Spleen (tissue), 11 donors: ENCODE measurements at regions not wholly inside any gene's neighbourhood (a gene's known extent, or its start where the extent isn't known, plus 50 kb on each side); places are given as distances from the start of the nearest gene placed in this dataset.
A peak's percentile ranks its signal among the peaks of the same experiment; 100 is the strongest.

Experiments used
- DNase-seq: peaks from one replicate; pipeline ENCODE4 v3.0.0-alpha.2; 2020
- H3K27ac ChIP-seq, 8 donors: fragments of 200-600 bp; sonication (generic) in 7 of 8; 1 replicate in 4 of 8; 2 replicates in 4 of 8; pipeline versions ENCODE4 v1.5.0 to v1.8.0; 2016 to 2021; ENCODE audit warnings: inconsistent platforms in 4 of 8, mild to moderate bottlenecking in 4 of 8, moderate library complexity in 1 of 8
- H3K27me3 ChIP-seq, 7 donors: fragments of 200-600 bp; sonication (generic) in 6 of 7; replicated peaks in 1 of 7; 1 replicate in 4 of 7; 2 replicates in 3 of 7; pipeline versions ENCODE4 v1.5.0 to v1.8.0; 2016 to 2021; ENCODE audit warnings: inconsistent platforms in 3 of 7, mild to moderate bottlenecking in 1 of 7
- H3K36me3 ChIP-seq, 6 donors: fragments of 200-600 bp; sonication (generic) in 5 of 6; 1 replicate in 4 of 6; 2 replicates in 2 of 6; pipeline versions ENCODE4 v1.5.0 to v1.8.0; 2016 to 2021; ENCODE audit warnings: inconsistent platforms in 2 of 6
- H3K4me1 ChIP-seq, 6 donors: fragments of 200-600 bp; sonication (generic) in 5 of 6; 1 replicate in 3 of 6; 2 replicates in 3 of 6; pipeline versions ENCODE4 v1.5.0 to v1.8.0; 2016 to 2021; ENCODE audit warnings: inconsistent platforms in 3 of 6
- H3K4me3 ChIP-seq, 8 donors: fragments of 200-600 bp; sonication (generic) in 7 of 8; 1 replicate in 4 of 8; 2 replicates in 4 of 8; pipeline versions ENCODE4 v1.5.0 to v1.8.0; 2016 to 2021; ENCODE audit warnings: inconsistent platforms in 4 of 8, mild to moderate bottlenecking in 4 of 8, moderate library complexity in 2 of 8
- H3K9me3 ChIP-seq, 8 donors: fragments of 200-600 bp; sonication (generic) in 7 of 8; 1 replicate in 4 of 8; 2 replicates in 4 of 8; pipeline versions ENCODE4 v1.5.0 to v1.8.0; 2016 to 2021; ENCODE audit warnings: inconsistent platforms in 4 of 8
- CTCF ChIP-seq, 11 experiments: fragments of 200-600 bp in 7 of 11; fragments of 450-650 bp in 4 of 11; sonication (generic) in 4 of 11; IDR thresholded peaks in 8 of 11; conservative IDR thresholded peaks in 3 of 11; 1 replicate in 7 of 11; 2 replicates in 4 of 11; pipeline versions ENCODE4 v1.4.0 to v1.8.0; 2016 to 2021; ENCODE audit warnings: antibody characterized with exemption in 11 of 11, inconsistent platforms in 4 of 11, mild to moderate bottlenecking in 1 of 11
- POLR2A ChIP-seq, 3 donors: fragments of 450-650 bp; IDR thresholded peaks; one replicate each; pipeline ENCODE4 v1.5.1; 2017; ENCODE audit warnings: antibody characterized with exemption in 3 of 3, mild to moderate bottlenecking in 1 of 3
- POLR2AphosphoS5 ChIP-seq, 3 donors: sonication (generic); formaldehyde crosslinking; IDR thresholded peaks; one replicate each; pipeline ENCODE4 v1.5.1; 2017; ENCODE audit warnings: antibody characterized with exemption in 3 of 3
- WGBS, 5 donors: extraction: QIAGEN DNeasy Blood & Tissue Kit in 3 of 5; methylation state at CpG; one replicate each; pipeline versions ENCODE4 v1.1.5 to v1.1.7; 2013 to 2018; 5-methylcytosine and 5-hydroxymethylcytosine counted together
- intact Hi-C: fragments of 100-400 bp; cut with DNase I; formaldehyde crosslinking; loops from one replicate; pipeline ENCODE4 v1.15.0; 2023; ENCODE audit warnings: low total_unique reads
- donor health status: healthy with polysubstance abuse.
- donor health status: DM: no; HTN: no; CAD: no; lungs with moderate emphysema.
- donor health status: DM: no; HTN: no; CAD: no.
- donor health status: Bipolar disorder and iron deficiency.
- donor health status: healthy.
- donor health status: DM: no; HTN: no; CAD: no.
- donor health status: DM: yes; HTN: yes; CAD: no.

GRCh38 chr6:122151066-122151465 lies 248.4 kb upstream of the HSF2 start:
- 52 to 68% (median 61%) methylated on average over 1 of the region's 1 CpG for WGBS, 5 donors
- Histone ChIP-seq H3K36me3 (no peaks in the 10 kb centered on the region), H3K27me3 (no peaks in the 10 kb centered on the region), H3K27ac (no peak overlapping the region), H3K4me3 (no peak overlapping the region), H3K4me1 (peaks cover 0 to 6% (median 0%) of the 10 kb centered on the region in 6 donors), H3K9me3 (no peaks in the 10 kb centered on the region)
- DNase-seq, result no peak
- intact Hi-C loops, result no loop called here
- TF ChIP-seq CTCF (IDR thresholded peaks at IDR 0.05 in 8 of 11, conservative IDR thresholded peaks at IDR 0.05 in 3 of 11) (no peak), POLR2AphosphoS5 (IDR thresholded peaks at IDR 0.05) (no peak), POLR2A (IDR thresholded peaks at IDR 0.05) (no peak)

- TF ChIP-seq POLR2A (IDR thresholded peaks at IDR 0.05) (no peak), POLR2AphosphoS5 (IDR thresholded peaks at IDR 0.05) (no peak), CTCF (IDR thresholded peaks at IDR 0.05 in 8 of 11, conservative IDR thresholded peaks at IDR 0.05 in 3 of 11) (no peak)
- no peak overlapping the region for H3K27ac ChIP-seq
- no peak for DNase-seq
- intact Hi-C loops, result no loop called here
- H3K9me3 ChIP-seq, result no peaks in the 10 kb centered on the region
- H3K36me3 ChIP-seq, result no peaks in the 10 kb centered on the region
- H3K4me1 ChIP-seq, result peaks cover 0 to 6% (median 0%) of the 10 kb centered on the region in 6 donors
- H3K27me3 ChIP-seq, result no peaks in the 10 kb centered on the region
- WGBS, 5 donors, result 76 to 88% (median 85%) methylated on average over 1 of the region's 1 CpG
- H3K4me3 ChIP-seq, result no peak overlapping the region
Observed at GRCh38 chr6:122151763-122152162, 247.7 kb upstream of the HSF2 start.

- H3K27ac ChIP-seq, result peak overlapping the region in 3 of 8 donors; percentile 3 to 48 (median 33)
- no peak for TF ChIP-seq CTCF (IDR thresholded peaks at IDR 0.05 in 8 of 11, conservative IDR thresholded peaks at IDR 0.05 in 3 of 11)
- no peak for TF ChIP-seq POLR2A (IDR thresholded peaks at IDR 0.05)
- no peak for TF ChIP-seq POLR2AphosphoS5 (IDR thresholded peaks at IDR 0.05)
- no peaks in the 10 kb centered on the region for H3K9me3 ChIP-seq
- peaks cover 0 to 6% (median 0%) of the 10 kb centered on the region in 6 donors for H3K4me1 ChIP-seq
- 28 to 58% (median 47%) methylated on average over 3 of the region's 3 CpGs for WGBS, 5 donors
- H3K4me3 ChIP-seq, result no peak overlapping the region
- no peak for DNase-seq
- no peaks in the 10 kb centered on the region for H3K36me3 ChIP-seq
- no peaks in the 10 kb centered on the region for H3K27me3 ChIP-seq
- intact Hi-C loops, result no loop called here
Observed at GRCh38 chr6:122153557-122153956, 245.9 kb upstream of the HSF2 start.

- TF ChIP-seq CTCF (IDR thresholded peaks at IDR 0.05 in 8 of 11, conservative IDR thresholded peaks at IDR 0.05 in 3 of 11) (no peak), POLR2A (IDR thresholded peaks at IDR 0.05) (no peak), POLR2AphosphoS5 (IDR thresholded peaks at IDR 0.05) (no peak)
- WGBS, 5 donors, result 44 to 73% (median 56%) methylated on average over 1 of the region's 1 CpG
Observed at GRCh38 chr6:122154155-122154554, 245.3 kb upstream of the HSF2 start.

More at GRCh38 chr6:122154155-122154554, 245.3 kb upstream of the HSF2 start:
- Histone ChIP-seq H3K9me3 (no peaks in the 10 kb centered on the region), H3K4me1 (peaks cover 0 to 6% (median 0%) of the 10 kb centered on the region in 6 donors), H3K36me3 (no peaks in the 10 kb centered on the region), H3K27ac (peak overlapping the region in 5 of 8 donors; percentile 3 to 48 (median 6)), H3K4me3 (no peak overlapping the region), H3K27me3 (no peaks in the 10 kb centered on the region)
- intact Hi-C loops, result no loop called here
- DNase-seq, result no peak
